PC-9 (cell line): ENCODE measurements at regions not wholly inside any gene's neighbourhood (a gene's known extent, or its start where the extent isn't known, plus 50 kb on each side); places are given as distances from the start of the nearest gene placed in this dataset.

Experiments used
- CTCF ChIP-seq: fragments of 200-600 bp; sonication (generic); conservative IDR thresholded peaks from 2 replicates; pipeline ENCODE4 v1.6.1; 2017; ENCODE audit warnings: mixed run types, antibody characterized with exemption, mild to moderate bottlenecking, moderate library complexity
- EZH2 ChIP-seq: fragments of 200-600 bp; sonication (generic); IDR thresholded peaks from 2 replicates; pipeline ENCODE4 v1.8.0; 2017; ENCODE audit warnings: antibody characterized with exemption, low read depth

- TF ChIP-seq EZH2, result no peak
- TF ChIP-seq CTCF, result no peak
Measured at GRCh38 chr6:166718516-166718915, 91.5 kb upstream of the RPS6KA2 start.
